Suppressor macrophage (primary cell): ENCODE measurements at regions not wholly inside any gene's neighbourhood (a gene's known extent, or its start where the extent isn't known, plus 50 kb on each side); places are given as distances from the start of the nearest gene placed in this dataset.

Experiments
- DNase-seq, 4 experiments: peaks; one replicate each; pipeline ENCODE4 v3.0.0-alpha.2; 2020 to 2022

DNA sequence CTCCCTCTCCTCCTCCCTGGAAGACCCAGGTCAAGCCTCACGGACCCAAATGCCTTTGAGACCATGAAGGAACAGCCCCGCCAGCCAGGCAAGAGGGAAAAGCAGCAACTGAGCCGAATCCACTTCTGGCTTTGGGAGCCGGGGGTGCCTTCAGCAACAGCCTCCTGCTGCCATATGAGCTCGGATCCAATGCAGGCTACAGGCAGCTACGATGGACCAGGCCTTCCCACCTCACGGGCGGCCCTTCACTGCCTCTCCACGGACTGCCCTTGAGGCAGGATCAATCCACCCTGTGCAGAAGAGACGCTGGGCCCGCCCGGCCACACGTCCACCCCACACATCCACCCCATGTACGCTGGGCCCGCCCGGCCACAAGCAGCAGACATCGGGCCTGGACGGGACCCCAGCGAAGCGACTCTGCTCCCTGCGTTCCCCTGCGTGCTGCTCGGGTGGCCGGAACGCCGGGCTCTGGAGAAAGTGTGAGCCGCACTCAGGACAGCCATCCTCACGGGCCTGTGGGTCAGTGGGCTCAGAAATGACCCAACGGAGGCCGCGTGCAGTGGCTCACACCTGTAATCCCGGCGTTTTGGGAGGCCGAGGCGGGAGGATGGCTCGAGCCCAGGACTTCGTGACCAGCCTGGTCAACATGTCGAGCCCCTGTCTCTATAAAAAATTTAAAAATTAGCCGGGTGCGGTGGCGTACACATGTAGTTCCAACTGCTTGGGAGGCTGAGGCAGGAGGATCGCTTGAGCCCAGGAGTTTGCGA, 82.0 kb downstream of the FOXL3 start:
- DNase-seq = no peak

- no peak for DNase-seq
Observed at GRCh38 chr7:372546-372931, 82.6 kb downstream of the FOXL3 start.

GRCh38 chr7:372932-373791, 83.2 kb downstream of the FOXL3 start:
- DNase-seq = no peak

DNA sequence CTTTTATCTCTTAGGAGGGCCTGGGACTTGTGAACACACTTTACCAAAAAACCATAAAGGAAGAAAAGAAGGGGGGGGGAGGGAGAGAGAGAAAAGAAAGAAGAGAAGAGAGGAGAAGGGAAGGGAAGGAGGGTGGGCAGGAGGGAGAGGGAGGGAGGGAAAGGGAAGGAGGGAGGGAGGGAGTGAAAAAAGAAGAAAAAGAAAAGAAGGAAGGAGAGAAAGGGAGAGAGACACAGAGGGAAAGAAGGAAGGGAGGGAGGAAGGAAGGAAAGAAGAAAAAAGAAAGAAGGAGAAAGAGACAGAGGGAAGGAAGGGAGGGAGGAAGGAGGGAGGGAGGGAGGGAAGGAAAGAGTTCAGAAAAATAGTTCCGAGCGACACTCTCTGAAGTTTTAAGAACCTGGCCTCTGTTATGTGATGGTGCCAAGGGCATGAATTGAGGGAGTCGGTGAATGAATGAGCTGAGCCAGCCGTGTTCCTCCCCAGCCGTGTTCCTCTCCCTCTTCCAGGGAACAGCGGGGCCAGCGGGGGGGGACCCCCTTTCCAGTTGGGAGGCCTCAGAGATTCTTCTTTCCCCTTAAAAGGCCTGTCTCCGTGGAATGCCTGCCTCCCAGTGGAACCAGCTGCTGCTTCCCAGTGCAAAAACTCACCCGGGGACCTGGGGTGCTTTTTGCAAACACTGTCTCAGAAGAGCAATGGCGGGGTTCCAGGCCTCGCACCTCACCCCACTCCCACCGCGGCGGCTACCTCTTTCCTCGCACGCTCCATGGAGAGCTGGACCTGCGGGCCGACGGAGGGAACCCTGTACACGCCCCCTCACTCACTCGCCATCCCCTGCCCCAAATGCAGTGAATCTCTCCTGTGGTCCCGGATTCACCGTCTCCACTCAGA, 84.1 kb downstream of the FOXL3 start:
- no peak for DNase-seq

- DNase-seq = no peak
Observed at GRCh38 chr7:374706-375311, 84.8 kb downstream of the FOXL3 start.

- DNase-seq = no peak
Observed at GRCh38 chr7:375321-375831, 85.4 kb downstream of the FOXL3 start.

GRCh38 chr7:375901-376305, 85.9 kb downstream of the FOXL3 start:
- no peak for DNase-seq

DNA sequence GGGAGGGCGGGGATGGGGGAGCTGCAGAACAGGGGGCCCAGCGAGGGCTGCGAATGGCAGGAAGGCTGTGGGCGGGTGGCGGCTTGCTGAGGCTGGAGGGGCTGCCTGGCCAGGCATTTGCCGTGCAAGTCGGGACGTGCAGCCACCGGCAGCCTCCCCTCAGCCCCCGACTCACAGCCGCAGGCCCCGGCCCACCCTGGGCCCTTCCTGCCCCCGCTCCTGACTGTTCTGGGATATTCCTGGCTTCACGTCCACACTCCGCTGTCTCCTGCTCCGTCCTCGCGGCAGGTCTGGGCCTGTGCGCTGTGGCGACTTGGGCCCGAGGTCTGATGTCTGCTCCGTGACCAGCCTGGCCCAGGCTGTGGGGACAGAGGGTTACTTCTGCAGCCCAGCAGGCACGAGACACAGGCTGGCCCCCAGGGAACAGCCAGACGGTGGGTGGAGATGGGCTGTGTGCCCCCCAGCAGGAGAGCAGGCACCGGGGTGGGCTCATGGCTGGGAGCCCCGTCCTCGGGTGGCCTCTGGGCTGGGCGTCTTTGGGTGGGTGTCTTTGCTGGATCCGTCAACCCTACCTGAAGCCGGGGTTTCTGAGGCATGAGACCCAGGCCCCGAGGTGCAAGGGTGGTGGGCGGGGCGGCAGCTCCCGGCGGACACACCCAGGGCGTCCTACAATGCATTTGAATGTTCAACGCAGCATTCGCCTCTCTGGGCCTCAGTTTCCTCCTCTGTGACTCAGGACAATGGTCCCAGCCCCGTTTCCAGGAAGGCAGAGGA, 86.5 kb downstream of the FOXL3 start:
- no peak for DNase-seq

GRCh38 chr7:377080-378040, 87.4 kb downstream of the FOXL3 start:
- DNase-seq = no peak

DNA sequence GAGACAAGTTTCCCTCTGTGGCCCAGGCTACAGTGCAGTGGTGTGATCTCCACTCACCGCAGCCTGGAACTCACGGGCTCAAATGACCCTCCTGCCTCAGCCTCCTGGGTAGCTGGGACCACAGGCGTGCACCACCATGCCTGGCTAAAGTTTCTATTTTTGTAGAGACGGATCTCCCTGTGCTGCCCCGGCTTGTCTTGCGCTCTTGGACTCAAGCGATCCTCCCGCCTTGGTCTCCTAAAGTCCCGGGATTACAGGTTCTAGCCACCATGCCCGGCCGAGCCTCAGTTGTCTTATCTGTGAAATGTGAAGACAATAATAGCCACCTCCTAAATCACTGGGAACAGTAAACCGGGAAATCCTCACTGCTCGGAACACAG, 88.1 kb downstream of the FOXL3 start:
- DNase-seq = no peak

DNA sequence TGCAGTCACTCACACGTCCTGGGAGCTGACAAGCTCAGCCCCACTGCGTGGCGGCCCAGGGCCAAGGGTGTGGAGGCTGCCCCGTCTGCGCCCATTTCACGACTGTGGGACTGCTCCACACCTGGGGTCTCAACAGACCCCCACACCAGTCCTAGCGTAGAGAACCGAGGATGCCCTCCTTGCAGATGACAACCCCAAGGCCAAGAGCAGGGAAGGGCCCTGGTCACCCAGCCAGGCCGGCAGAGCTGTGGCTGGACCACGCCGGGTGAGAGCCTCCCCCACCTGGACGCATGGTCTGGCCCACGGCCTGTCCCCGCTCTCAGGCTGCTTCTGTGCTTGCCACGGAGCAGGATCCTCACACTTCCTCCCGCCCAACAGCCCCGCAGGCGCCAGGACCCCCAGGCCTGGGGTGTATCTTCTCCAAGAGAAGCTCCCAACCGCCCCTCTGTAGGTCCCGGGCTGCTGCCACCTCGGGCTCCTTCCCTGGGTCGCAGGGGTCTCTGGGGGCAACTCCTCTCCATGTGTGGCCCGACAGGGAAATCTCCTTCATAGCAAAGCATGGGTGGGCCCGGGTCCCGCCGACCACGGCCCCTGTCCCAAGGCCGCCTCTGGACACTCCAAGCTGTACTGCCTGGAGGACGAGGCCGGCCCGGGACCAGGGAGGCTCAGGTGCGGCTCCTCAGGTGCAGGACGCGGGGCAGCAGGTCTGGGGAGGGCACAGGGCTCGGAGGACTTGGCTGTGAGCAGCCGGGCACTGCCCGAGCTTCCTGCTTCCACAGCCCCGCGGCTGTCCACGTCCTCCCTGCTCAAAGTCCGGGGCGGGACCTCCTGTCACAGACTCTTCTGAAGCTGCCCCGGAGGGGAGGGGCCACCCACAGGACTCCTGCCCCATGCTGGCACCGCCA, 88.8 kb downstream of the FOXL3 start:
- DNase-seq = peak in 1 of 4 experiments; percentile 21

GRCh38 chr7:379456-380138, 89.6 kb downstream of the FOXL3 start:
- no peak for DNase-seq

DNA sequence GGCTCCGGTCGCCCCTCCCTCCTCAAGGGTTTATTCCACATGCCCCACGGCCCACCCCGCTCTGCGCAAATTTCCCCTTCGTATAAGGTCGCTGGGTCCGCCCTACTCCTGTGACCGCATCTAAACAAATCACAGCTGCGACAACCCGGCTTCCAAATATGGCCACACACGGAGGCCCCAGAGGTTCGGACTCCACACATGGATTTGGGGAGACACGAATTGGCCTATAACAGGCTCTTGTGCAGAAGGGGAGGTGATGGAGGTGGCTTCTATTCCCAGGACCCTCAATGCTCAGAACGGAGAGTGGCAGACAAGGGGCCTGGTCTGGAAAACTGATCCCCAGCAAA, 90.1 kb downstream of the FOXL3 start:
- DNase-seq = no peak

- no peak for DNase-seq
Observed at GRCh38 chr7:380711-381210, 90.8 kb downstream of the FOXL3 start.

GRCh38 chr7:381211-382042, 91.5 kb downstream of the FOXL3 start:
- peak in 1 of 4 experiments; percentile 10 for DNase-seq

GRCh38 chr7:382043-382400, 92.1 kb downstream of the FOXL3 start:
- DNase-seq = no peak

DNA sequence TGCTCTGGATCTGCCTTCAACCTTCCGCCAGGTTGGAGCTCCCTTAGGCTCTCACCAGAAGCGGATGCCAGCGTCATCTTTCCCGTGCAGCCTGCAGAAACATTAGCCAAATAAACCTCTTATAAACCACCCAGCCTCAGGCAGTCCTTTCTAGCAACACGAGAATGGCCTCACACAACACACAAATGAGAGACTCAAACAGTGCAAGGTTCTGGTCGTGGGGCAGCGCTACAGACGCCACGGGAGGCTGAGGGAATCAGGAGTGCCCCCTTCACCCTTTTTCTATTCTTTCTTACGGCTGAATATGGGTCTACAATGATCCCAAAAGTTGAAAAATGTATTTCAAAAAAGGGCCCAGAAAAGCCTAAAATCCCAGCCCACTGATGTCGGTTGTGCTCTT, 96.4 kb downstream of the FOXL3 start:
- no peak for DNase-seq
